Mucosa of gallbladder (tissue), 1 donor: ENCODE measurements at regions not wholly inside any gene's neighbourhood (a gene's known extent, or its start where the extent isn't known, plus 50 kb on each side); places are given as distances from the start of the nearest gene placed in this dataset.
"Not testable (repeated sequence)": the region's sequence is repeated elsewhere in the genome, so short reads cannot be mapped to it uniquely, and the experiment has no call there.

ENCODE experiments used
- DNase-seq: peaks from one replicate; pipeline ENCODE4 v3.0.0-alpha.2; 2020; ENCODE audit warnings: low spot score
- donor health status: DM: no; HTN: no; CAD: no.

DNA sequence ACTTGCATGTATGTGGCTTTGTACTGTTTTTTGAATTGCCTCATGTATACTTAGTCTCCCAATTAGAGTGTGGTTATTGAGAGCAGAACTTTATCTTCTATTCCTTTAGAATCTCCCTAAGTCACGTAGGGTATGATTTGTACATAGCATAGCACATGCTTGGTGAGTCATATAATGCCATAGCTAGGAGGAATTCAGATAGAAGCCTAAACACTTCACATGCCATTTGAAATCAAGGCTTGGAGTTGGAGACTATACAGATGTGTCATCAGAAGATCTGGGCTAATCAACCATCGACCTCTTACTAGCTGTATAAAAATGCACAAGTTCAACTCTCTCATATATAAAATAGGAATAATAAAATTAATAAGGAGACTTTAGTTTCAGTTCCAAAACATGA, 222.6 kb upstream of the ST6GAL2 start:
- DNase-seq: no peak

GRCh38 chr2:107111623-107112022, 225.7 kb upstream of the ST6GAL2 start:
- DNase-seq: no peak

DNA sequence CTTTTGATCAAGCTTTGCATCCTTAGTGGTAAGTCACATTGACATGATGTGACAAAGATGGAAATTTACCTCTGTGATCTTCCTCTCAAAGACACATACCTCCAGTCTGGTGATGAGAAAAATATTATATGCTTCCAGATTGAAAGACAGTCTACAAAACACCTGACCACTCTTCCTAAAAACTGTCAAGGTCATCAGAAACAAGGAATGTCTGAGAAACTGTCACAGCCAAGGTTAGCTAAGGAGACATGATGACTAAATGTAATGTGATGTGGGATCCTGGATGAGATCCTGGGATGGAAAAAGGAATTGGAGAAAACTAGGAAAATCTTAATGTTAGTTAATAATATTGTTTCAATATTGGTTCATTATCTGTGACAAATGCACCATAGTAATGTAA, 226.6 kb upstream of the ST6GAL2 start:
- DNase-seq: no peak

GRCh38 chr2:107128381-107128780, 242.4 kb upstream of the ST6GAL2 start:
- no peak for DNase-seq

GRCh38 chr2:107132070-107132469, 246.1 kb upstream of the ST6GAL2 start:
- no peak for DNase-seq

DNA sequence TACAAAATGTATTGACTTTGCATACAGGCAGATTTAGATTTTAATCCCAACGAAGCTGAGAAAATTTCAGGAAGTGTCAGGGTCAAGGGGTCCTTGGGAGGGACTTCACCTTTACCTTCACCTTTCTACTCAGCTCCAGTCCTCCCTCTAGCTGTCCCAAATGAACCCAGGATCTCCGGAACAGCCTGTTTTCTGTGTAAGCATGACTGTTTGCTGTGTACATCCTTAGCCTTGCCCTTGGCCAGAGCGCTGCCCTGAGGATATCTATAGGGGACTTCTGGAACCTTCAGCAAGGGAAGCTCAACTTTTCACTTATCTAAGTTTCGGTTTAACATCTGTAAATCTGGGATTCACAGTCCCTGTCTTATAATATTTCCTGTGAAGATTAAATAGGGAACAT, 246.8 kb upstream of the ST6GAL2 start:
- DNase-seq: no peak

- no peak for DNase-seq
Measured at GRCh38 chr2:107133412-107133811, 247.4 kb upstream of the ST6GAL2 start.

DNA sequence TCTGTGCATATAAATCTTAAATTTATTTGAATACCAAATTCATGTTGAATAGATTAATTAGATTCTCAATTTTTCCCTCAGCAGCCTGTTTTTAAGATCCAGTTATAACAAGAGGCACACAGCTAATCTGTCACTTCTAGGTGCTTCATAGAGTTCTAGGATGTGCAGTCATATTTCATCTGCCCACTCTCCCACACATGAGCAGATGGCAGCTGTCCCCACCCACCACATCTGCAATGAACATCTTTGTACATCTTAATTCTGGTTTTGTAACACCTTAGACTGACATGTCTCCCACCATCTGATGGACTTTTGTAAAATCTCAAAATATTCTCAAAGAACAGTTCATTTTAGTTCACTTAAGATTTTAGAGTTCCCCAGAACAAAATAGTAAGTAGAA, 250.8 kb upstream of the ST6GAL2 start:
- DNase-seq: no peak

DNA sequence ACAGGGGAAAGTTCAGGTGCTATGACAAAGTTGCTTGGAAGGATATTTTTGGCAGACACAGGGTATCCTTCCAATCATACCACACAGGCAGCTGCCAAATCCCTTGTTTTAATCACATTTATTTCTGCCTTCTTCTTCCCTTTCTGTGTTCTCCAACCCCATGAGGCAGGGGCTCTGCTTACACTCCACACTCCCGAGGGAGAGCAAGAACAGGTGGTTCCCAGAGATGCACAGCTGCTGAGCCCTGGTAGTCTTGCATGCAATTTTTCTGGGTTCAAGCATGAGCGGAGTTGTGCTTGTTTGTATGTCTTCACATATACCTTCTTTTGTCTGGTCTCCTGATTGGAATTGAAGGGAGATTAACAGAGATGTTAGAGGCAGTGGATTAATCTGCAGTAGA, 251.7 kb upstream of the ST6GAL2 start:
- DNase-seq: no peak

GRCh38 chr2:107146181-107146580, 260.2 kb upstream of the ST6GAL2 start:
- no peak for DNase-seq

GRCh38 chr2:107146645-107147044, 260.7 kb upstream of the ST6GAL2 start:
- not testable (repeated sequence) for DNase-seq

- no peak for DNase-seq
Measured at GRCh38 chr2:107148055-107148454, 262.1 kb upstream of the ST6GAL2 start.

DNA sequence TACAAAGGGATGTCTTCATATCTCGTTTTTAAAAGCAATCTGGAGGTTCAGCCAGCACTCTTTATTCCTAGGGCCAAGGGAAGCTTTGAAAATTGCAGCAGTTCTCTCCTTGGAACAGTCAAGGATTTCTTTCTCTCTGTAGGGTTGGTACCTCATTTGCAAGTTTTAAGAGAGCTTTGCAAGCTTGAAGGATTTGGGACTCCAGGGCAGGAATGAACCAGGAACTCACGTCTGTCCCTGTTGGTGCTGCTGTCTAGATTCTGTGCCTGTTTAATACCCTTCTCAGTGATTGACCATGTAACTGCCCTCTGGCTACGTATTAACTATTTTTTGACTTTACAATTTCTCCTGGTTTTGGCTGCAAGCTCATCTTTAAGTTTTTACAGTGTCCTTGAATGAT, 262.5 kb upstream of the ST6GAL2 start:
- DNase-seq: no peak

DNA sequence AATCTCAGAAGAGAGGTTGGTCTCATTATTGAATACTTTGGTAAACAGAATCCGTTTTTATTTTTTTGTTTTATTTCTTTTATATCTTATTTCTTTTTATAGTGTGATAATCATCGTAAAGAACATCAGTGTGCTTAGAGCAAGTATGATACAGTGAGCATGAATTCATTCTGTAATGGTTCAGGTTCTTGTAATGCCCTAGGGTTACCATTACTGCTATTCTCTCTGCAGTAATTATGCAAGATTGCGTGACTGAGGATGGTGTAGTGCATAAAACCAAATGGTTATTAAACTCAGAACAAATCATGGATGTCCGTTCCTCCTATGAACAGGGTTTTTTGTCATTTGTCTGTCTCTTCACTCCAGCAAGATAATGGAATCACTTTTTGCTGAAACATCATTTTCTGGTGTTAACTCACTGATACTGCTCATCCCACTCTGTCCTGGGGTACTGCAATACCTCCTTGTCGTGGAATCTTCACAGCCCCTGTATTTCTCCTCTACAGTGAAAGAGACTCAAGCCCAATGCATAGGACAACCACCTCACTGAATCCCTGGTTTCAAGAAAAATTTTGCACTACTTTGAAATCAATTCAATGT, 274.8 kb upstream of the ST6GAL2 start:
- no peak for DNase-seq

DNA sequence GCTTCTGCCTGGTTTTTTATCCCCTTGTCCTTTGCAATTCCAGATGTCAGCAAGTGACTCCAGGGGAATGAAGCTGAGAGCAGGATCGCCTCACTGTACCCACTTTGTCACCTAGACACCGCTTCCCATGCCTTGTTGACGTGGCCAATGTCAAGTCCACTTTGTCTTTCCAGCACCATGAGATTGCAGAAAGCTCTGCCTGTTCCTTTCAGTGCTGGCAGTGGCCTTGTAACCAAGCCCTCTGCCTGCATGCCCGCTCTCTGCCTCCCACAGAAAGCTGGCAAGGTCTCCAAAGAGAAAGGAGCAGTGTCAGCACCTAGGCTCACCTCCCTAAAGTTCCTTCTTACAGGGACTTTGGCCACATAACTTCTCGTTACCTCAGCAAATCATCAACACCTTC, 282.2 kb upstream of the ST6GAL2 start:
- no peak for DNase-seq

GRCh38 chr2:107174171-107174570, 288.2 kb upstream of the ST6GAL2 start:
- no peak for DNase-seq

GRCh38 chr2:107182981-107183380, 297.0 kb upstream of the ST6GAL2 start:
- DNase-seq: no peak

DNA sequence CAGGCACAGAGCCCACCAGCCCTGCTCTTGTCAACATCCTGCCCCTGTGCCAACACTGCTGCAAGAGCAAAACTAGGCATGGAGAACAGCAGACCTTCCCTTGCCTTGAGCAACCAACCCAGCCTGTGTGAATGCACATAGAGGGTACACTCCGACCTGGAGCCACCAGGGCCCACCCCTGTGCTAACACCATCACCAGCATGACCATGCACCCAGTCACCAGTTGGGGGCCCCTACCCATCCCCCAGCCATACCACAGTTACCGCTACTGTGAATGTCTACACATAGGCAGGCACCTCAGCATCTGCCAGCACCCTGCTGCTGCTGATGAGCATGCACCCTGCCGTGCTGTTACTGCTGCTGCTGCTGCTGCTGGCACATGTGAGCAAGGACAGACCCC, 301.9 kb upstream of the ST6GAL2 start:
- no peak for DNase-seq

DNA sequence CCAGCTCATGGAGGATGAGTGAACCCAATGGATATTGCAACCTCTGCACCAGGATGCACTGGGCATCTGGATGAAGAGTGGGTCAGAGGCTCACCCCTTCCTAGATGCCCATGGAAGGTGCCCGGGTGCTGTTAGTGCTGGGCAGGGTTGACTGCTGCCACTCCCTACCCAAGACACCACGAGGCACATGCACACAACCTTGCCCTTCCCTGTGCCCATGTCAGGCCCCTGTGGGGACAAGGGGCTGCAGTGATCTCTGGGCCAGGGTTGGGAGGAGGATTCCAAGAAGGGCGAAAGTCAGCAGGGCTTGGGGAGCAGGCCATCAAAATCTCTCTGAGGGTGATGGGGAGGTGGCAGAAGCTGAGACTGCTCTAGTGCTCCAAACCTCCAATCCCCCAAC, 309.7 kb upstream of the ST6GAL2 start:
- no peak for DNase-seq

GRCh38 chr2:107197594-107198294, 311.8 kb upstream of the ST6GAL2 start:
- DNase-seq: no peak

DNA sequence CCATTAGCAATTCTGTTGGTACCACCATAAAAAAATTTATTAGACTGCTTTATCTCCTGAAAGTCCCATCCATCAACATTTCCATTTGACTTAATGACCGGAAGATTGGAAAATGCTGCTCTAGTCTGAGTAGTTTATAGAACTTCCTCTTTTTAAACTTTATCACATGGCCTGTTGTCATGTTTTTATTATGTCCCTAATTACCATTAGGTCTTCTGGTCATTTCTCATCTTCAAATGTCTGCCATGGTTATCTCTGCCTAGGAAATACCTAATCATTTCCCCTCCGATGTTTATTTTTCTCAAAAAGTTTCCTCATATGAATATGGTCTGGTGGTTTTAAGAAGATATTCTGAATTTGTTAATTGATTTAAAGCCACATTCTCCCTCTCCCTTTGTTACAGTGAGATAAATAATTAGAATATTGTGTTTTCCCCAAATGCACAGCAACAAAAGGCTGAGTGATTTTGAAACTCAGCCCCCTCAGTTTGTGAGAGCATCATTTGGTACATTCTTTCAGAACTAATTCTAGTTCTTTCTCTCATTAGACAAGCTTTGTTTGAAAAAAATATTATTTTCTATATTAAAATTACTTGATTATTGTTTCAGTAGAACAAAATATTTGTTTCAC, 317.1 kb upstream of the ST6GAL2 start:
- no peak for DNase-seq

DNA sequence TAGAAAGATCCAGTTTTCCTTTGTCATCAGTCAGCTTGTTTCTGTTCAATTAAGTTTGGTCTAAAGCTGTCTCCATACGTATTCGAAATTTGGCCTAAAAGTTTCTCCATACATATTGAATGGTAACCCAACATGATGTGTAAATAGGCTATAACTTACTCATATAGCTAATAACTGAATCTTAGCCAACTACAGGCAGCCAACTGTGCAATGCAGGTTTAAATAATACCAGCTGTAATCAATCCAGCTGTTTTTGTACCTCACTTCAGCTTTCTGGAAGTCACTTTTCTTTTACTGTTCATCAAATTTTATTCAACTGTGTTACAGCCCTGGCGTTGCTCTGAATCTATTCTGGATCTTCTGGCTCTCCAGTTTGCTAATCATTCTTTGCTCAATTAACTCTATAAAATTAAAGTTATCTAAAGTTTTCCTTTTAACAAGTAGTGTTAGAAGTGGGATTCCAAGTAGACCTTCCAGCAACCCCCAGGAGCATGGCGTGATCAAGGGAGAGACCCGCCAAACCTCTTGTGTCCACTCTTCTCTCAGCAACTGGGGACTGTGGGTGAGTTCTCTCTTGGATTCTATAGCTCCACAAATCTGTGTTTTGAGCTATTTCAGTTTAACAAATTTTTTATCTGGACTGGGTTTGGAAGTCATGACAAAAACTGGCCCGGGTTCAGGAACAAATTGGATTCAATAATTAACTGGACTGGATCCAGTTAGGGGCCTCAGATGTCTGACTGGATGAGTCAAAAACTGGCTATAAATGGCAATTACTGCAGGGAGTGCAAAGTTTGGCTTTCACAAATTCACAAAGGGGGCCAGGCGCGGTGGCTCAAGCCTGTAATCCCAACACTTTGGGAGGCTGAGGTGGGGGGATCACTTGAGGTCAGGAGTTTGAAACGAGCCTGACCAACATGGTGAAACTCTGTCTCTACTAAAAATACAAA, 329.7 kb upstream of the ST6GAL2 start:
- DNase-seq: no peak
